Liver (tissue), 8 donors: ENCODE measurements at regions not wholly inside any gene's neighbourhood (a gene's known extent, or its start where the extent isn't known, plus 50 kb on each side); places are given as distances from the start of the nearest gene placed in this dataset.

Experiments
- DNase-seq: peaks from one replicate; pipeline ENCODE4 v3.0.0-alpha.2; 2017; ENCODE audit warnings: low spot score
- H3K27ac ChIP-seq, 2 donors: one replicate each; pipeline ENCODE4 v1.7.0; 2013; ENCODE audit warnings: inconsistent platforms in 2 of 2, low read length in 2 of 2, control low read depth in 1 of 2, low read depth in 1 of 2, mild to moderate bottlenecking in 1 of 2
- H3K27me3 ChIP-seq, 4 donors: one replicate each; pipeline versions ENCODE4 v1.6.1 to v1.7.0; 2013; ENCODE audit warnings: low read length in 3 of 4, inconsistent platforms in 1 of 4, mild to moderate bottlenecking in 1 of 4, moderate library complexity in 1 of 4; ENCODE audit not compliant: control insufficient read depth in 4 of 4, insufficient read depth in 4 of 4
- H3K36me3 ChIP-seq, 4 donors: one replicate each; pipeline versions ENCODE4 v1.6.1 to v1.7.0; 2013; ENCODE audit warnings: low read length in 3 of 4, mild to moderate bottlenecking in 3 of 4, low read depth in 1 of 4, moderate library complexity in 1 of 4; ENCODE audit not compliant: control insufficient read depth in 4 of 4, insufficient read depth in 3 of 4
- H3K4me1 ChIP-seq, 4 donors: one replicate each; pipeline versions ENCODE4 v1.6.1 to v1.7.0; 2013; ENCODE audit warnings: low read length in 3 of 4, mild to moderate bottlenecking in 3 of 4, moderate library complexity in 1 of 4; ENCODE audit not compliant: control insufficient read depth in 4 of 4, insufficient read depth in 4 of 4
- H3K4me3 ChIP-seq, 3 donors: one replicate each; pipeline versions ENCODE4 v1.6.1 to v1.7.0; 2013; ENCODE audit warnings: low read length in 3 of 3, control low read depth in 1 of 3, low read depth in 1 of 3, mild to moderate bottlenecking in 1 of 3
- H3K9ac ChIP-seq, 2 donors: one replicate each; pipeline ENCODE4 v1.7.0; 2013; ENCODE audit warnings: low read length in 2 of 2, mild to moderate bottlenecking in 2 of 2, moderate library complexity in 2 of 2, control low read depth in 1 of 2, low read depth in 1 of 2
- H3K9me3 ChIP-seq, 4 donors: one replicate each; pipeline versions ENCODE4 v1.6.1 to v1.7.0; 2013; ENCODE audit warnings: low read length in 3 of 4; ENCODE audit not compliant: control insufficient read depth in 4 of 4
- ATF3 ChIP-seq: IDR thresholded peaks from 2 replicates; pipeline ENCODE4 v1.6.1; 2016; ENCODE audit warnings: antibody characterized with exemption
- CTCF ChIP-seq: fragments of 150-350 bp; IDR thresholded peaks from 2 replicates; pipeline ENCODE4 v1.5.1; 2017; ENCODE audit warnings: improper control_type of control experiment, low read depth, low read length; ENCODE audit not compliant: missing input control
- EGR1 ChIP-seq, 2 donors: IDR thresholded peaks; 2 replicates each; pipeline ENCODE4 v1.6.1; 2016 to 2018; ENCODE audit warnings: antibody characterized with exemption in 2 of 2, low read depth in 2 of 2
- FOXA1 ChIP-seq: IDR thresholded peaks from 2 replicates; pipeline ENCODE4 v1.6.1; 2016; ENCODE audit warnings: antibody characterized with exemption
- GABPA ChIP-seq, 2 donors: IDR thresholded peaks in 1 of 2; conservative IDR thresholded peaks in 1 of 2; 2 replicates each; pipeline ENCODE4 v1.6.1; 2016; ENCODE audit warnings: antibody characterized with exemption in 2 of 2, mild to moderate bottlenecking in 1 of 2, moderate library complexity in 1 of 2
- HNF4A ChIP-seq, 2 donors: conservative IDR thresholded peaks; 2 replicates each; pipeline ENCODE4 v1.6.1; 2016; ENCODE audit warnings: antibody characterized with exemption in 2 of 2, mild to moderate bottlenecking in 2 of 2
- HNF4G ChIP-seq: IDR thresholded peaks from 2 replicates; pipeline ENCODE4 v1.6.1; 2016; ENCODE audit warnings: antibody characterized with exemption
- JUND ChIP-seq, 2 donors: IDR thresholded peaks; 2 replicates each; pipeline ENCODE4 v1.6.1; 2016; ENCODE audit warnings: antibody characterized with exemption in 2 of 2
- MAX ChIP-seq: IDR thresholded peaks from 2 replicates; pipeline ENCODE4 v1.6.1; 2016; ENCODE audit warnings: antibody characterized with exemption
- NR2F2 ChIP-seq: IDR thresholded peaks from 2 replicates; pipeline ENCODE4 v1.6.1; 2016; ENCODE audit warnings: antibody characterized with exemption
- REST ChIP-seq: IDR thresholded peaks from 2 replicates; pipeline ENCODE4 v1.6.1; 2016; ENCODE audit warnings: antibody characterized with exemption, mild to moderate bottlenecking
- RXRA ChIP-seq, 2 donors: IDR thresholded peaks; 2 replicates each; pipeline ENCODE4 v1.6.1; 2017 to 2018; ENCODE audit warnings: antibody characterized with exemption in 2 of 2, mild to moderate bottlenecking in 1 of 2
- SP1 ChIP-seq: IDR thresholded peaks from 2 replicates; pipeline ENCODE4 v1.6.1; 2018; ENCODE audit warnings: antibody characterized with exemption, mild to moderate bottlenecking
- TAF1 ChIP-seq: conservative IDR thresholded peaks from 2 replicates; pipeline ENCODE4 v1.6.1; 2016; ENCODE audit warnings: antibody characterized with exemption, mild to moderate bottlenecking
- YY1 ChIP-seq: IDR thresholded peaks from 2 replicates; pipeline ENCODE4 v1.6.1; 2016; ENCODE audit warnings: antibody characterized with exemption, mild to moderate bottlenecking
- ZBTB33 ChIP-seq: IDR thresholded peaks from 2 replicates; pipeline ENCODE4 v1.6.1; 2016; ENCODE audit warnings: antibody characterized with exemption
- whole genome bisulfite sequencing: extraction: QIAGEN DNeasy Blood & Tissue Kit; methylation state at CpG from one replicate; pipeline ENCODE4 v1.1.7; 2013; 5-methylcytosine and 5-hydroxymethylcytosine counted together
- donor health status: healthy.
- donor health status: healthy.
- donor health status: healthy.
- donor health status: healthy.
- donor health status: healthy.

- H3K4me3 ChIP-seq: no peak overlapping the region
- no peaks in the 10 kb centered on the region for H3K36me3 ChIP-seq
- no peak overlapping the region for H3K9ac ChIP-seq
- WGBS: 47% methylated on average over 4 of the region's 4 CpGs
- no peak overlapping the region for H3K27ac ChIP-seq
- no peaks in the 10 kb centered on the region for H3K4me1 ChIP-seq
- no peaks in the 10 kb centered on the region for H3K9me3 ChIP-seq
- TF ChIP-seq HNF4A (conservative IDR thresholded peaks at IDR 0.05): no peak
- TF ChIP-seq JUND (IDR thresholded peaks at IDR 0.05): no peak
- TF ChIP-seq NR2F2: no peak
- no peak for TF ChIP-seq ATF3
- TF ChIP-seq GABPA (IDR thresholded peaks at IDR 0.05 in 1 of 2, conservative IDR thresholded peaks at IDR 0.05 in 1 of 2): no peak
- no peak for TF ChIP-seq MAX
- no peak for TF ChIP-seq ZBTB33
- TF ChIP-seq YY1: no peak
- no peak for TF ChIP-seq SP1
- TF ChIP-seq FOXA1: no peak
- no peak for TF ChIP-seq EGR1 (IDR thresholded peaks at IDR 0.05; ENCODE audit: low read depth in 2 of 2)
- TF ChIP-seq REST: no peak
- no peak for TF ChIP-seq RXRA (IDR thresholded peaks at IDR 0.05)
- TF ChIP-seq CTCF: no peak
- no peak for TF ChIP-seq HNF4G
- peaks cover 0 to 4% (median 0%) of the 10 kb centered on the region in 4 donors for H3K27me3 ChIP-seq
- no peak for DNase-seq
Observed at GRCh38 chr2:74744731-74745515, 89.0 kb upstream of the HK2 start.

- 81% methylated on average over 8 of the region's 8 CpGs for WGBS
- no peaks in the 10 kb centered on the region for H3K4me1 ChIP-seq
- H3K27ac ChIP-seq: no peak overlapping the region
- H3K9ac ChIP-seq: no peak overlapping the region
- peaks cover 0 to 4% (median 0%) of the 10 kb centered on the region in 4 donors for H3K27me3 ChIP-seq
- no peaks in the 10 kb centered on the region for H3K36me3 ChIP-seq
- no peak for DNase-seq
- no peak overlapping the region for H3K4me3 ChIP-seq
- H3K9me3 ChIP-seq: no peaks in the 10 kb centered on the region
- TF ChIP-seq TAF1 (no peak), MAX (no peak), YY1 (no peak), ATF3 (no peak), FOXA1 (no peak), SP1 (no peak), HNF4A (conservative IDR thresholded peaks at IDR 0.05) (no peak), RXRA (IDR thresholded peaks at IDR 0.05) (no peak), JUND (IDR thresholded peaks at IDR 0.05) (no peak), NR2F2 (no peak), EGR1 (IDR thresholded peaks at IDR 0.05; ENCODE audit: low read depth in 2 of 2) (no peak), CTCF (no peak), GABPA (IDR thresholded peaks at IDR 0.05 in 1 of 2, conservative IDR thresholded peaks at IDR 0.05 in 1 of 2) (no peak), HNF4G (no peak)
Observed at GRCh38 chr2:74745766-74746165, 88.2 kb upstream of the HK2 start.
